ENCODE measurements at regions not wholly inside any gene's neighbourhood (a gene's known extent, or its start where the extent isn't known, plus 50 kb on each side); places are given as distances from the start of the nearest gene placed in this dataset.

GRCh38 chr14:25132732-25133422 is 82.9 kb upstream of the STXBP6 start:
- intact Hi-C loops (cut with DNase I; ENCODE audit: low total_unique reads), result loop anchor here (10.0 kb wide), 1 partner anchor 318 kb away; no protein-coding TSS in a partner anchor
- peak; percentile 75 to 87 for TF ChIP-seq CTCF (IDR thresholded peaks at IDR 0.05)

GRCh38 chr14:25132094-25132493 is 82.1 kb upstream of the STXBP6 start:
- DNase-seq, result no peak
- intact Hi-C loops (cut with DNase I; ENCODE audit: low total_unique reads), result loop anchor here (10.0 kb wide), 1 partner anchor 317 kb away; no protein-coding TSS in a partner anchor
- no peak for TF ChIP-seq CTCF (IDR thresholded peaks at IDR 0.05)
- peaks cover 0 to 31% of the 10 kb centered on the region in 2 donors for H3K27me3 ChIP-seq
- no peaks in the 10 kb centered on the region for H3K9me3 ChIP-seq
- H3K36me3 ChIP-seq, result no peaks in the 10 kb centered on the region
- H3K4me3 ChIP-seq, result no peak overlapping the region
- H3K4me1 ChIP-seq, result peaks cover 0 to 3% (median 0%) of the 10 kb centered on the region in 4 donors
- no peak overlapping the region for H3K27ac ChIP-seq

More at GRCh38 chr14:25132732-25133422, 82.9 kb upstream of the STXBP6 start:
- H3K4me1 ChIP-seq, result peaks cover 0 to 3% (median 0%) of the 10 kb centered on the region in 4 donors
- no peaks in the 10 kb centered on the region for H3K9me3 ChIP-seq
- no peak overlapping the region for H3K27ac ChIP-seq
- H3K27me3 ChIP-seq, result peaks cover 0 to 37% of the 10 kb centered on the region in 2 donors
- peak in 1 of 2 donors; percentile 42 for DNase-seq
- H3K36me3 ChIP-seq, result no peaks in the 10 kb centered on the region
- H3K4me3 ChIP-seq, result no peak overlapping the region

- no peak for DNase-seq
- Histone ChIP-seq H3K9me3 (no peaks in the 10 kb centered on the region), H3K4me3 (no peak overlapping the region), H3K27me3 (no peaks in the 10 kb centered on the region), H3K36me3 (no peaks in the 10 kb centered on the region), H3K4me1 (no peaks in the 10 kb centered on the region), H3K27ac (no peak overlapping the region)
- TF ChIP-seq CTCF (IDR thresholded peaks at IDR 0.05), result no peak
- intact Hi-C loops (cut with DNase I; ENCODE audit: low total_unique reads), result no loop called here
Measured at GRCh38 chr14:25122843-25123242, 72.9 kb upstream of the STXBP6 start.

GRCh38 chr14:25122211-25122610 is 72.3 kb upstream of the STXBP6 start:
- Histone ChIP-seq H3K27me3 (no peaks in the 10 kb centered on the region), H3K9me3 (no peaks in the 10 kb centered on the region), H3K27ac (no peak overlapping the region), H3K4me1 (no peaks in the 10 kb centered on the region), H3K4me3 (no peak overlapping the region), H3K36me3 (no peaks in the 10 kb centered on the region)
- intact Hi-C loops (cut with DNase I; ENCODE audit: low total_unique reads), result no loop called here
- no peak for DNase-seq
- TF ChIP-seq CTCF (IDR thresholded peaks at IDR 0.05), result no peak

- Histone ChIP-seq H3K4me1 (no peaks in the 10 kb centered on the region), H3K4me3 (no peak overlapping the region), H3K9me3 (no peaks in the 10 kb centered on the region), H3K36me3 (no peaks in the 10 kb centered on the region), H3K27ac (no peak overlapping the region), H3K27me3 (no peaks in the 10 kb centered on the region)
- DNase-seq, result no peak
- TF ChIP-seq CTCF (IDR thresholded peaks at IDR 0.05), result no peak
- intact Hi-C loops (cut with DNase I; ENCODE audit: low total_unique reads), result no loop called here
Measured at GRCh38 chr14:25121337-25122129, 71.6 kb upstream of the STXBP6 start.

All from tibial artery (tissue), 4 donors.